ENCODE measurements at regions not wholly inside any gene's neighbourhood (a gene's known extent, or its start where the extent isn't known, plus 50 kb on each side); places are given as distances from the start of the nearest gene placed in this dataset.

GRCh38 chr5:30933599-30933998 is 259.9 kb upstream of the CDH6 start:
- Histone ChIP-seq H3K4me3 (ENCODE audit: low read depth, low read length) (no peak overlapping the region), H3K27me3 (ENCODE audit: control insufficient read depth, insufficient read depth, low read length) (no peaks in the 10 kb centered on the region), H3K36me3 (ENCODE audit: control insufficient read depth, insufficient read depth, low read length) (no peaks in the 10 kb centered on the region)
- FAIRE-seq (no peak), DNase-seq (ENCODE audit: low read depth) (no peak)
- TF ChIP-seq CTCF (IDR thresholded peaks at IDR 0.05; ENCODE audit: insufficient read depth, low read length, severe bottlenecking): no peak

GRCh38 chr5:30932273-30933017 is 261.0 kb upstream of the CDH6 start:
- no peaks in the 10 kb centered on the region for H3K27me3 ChIP-seq (ENCODE audit: control insufficient read depth, insufficient read depth, low read length)
- FAIRE-seq: no peak

GRCh38 chr5:30930736-30931135 is 262.8 kb upstream of the CDH6 start:
- no peaks in the 10 kb centered on the region for H3K27me3 ChIP-seq (ENCODE audit: control insufficient read depth, insufficient read depth, low read length)
- H3K36me3 ChIP-seq (ENCODE audit: control insufficient read depth, insufficient read depth, low read length): no peaks in the 10 kb centered on the region
- DNase-seq (ENCODE audit: low read depth) (peak; percentile 28), FAIRE-seq (no peak)
- H3K4me3 ChIP-seq (ENCODE audit: low read depth, low read length): no peak overlapping the region
- TF ChIP-seq CTCF (IDR thresholded peaks at IDR 0.05; ENCODE audit: insufficient read depth, low read length, severe bottlenecking): no peak

More at GRCh38 chr5:30932273-30933017, 261.0 kb upstream of the CDH6 start:
- no peak for TF ChIP-seq CTCF (IDR thresholded peaks at IDR 0.05; ENCODE audit: insufficient read depth, low read length, severe bottlenecking)
- DNase-seq (ENCODE audit: low read depth): no peak
- H3K4me3 ChIP-seq (ENCODE audit: low read depth, low read length): no peak overlapping the region
- no peaks in the 10 kb centered on the region for H3K36me3 ChIP-seq (ENCODE audit: control insufficient read depth, insufficient read depth, low read length)

GRCh38 chr5:30928956-30929355 is 264.5 kb upstream of the CDH6 start:
- DNase-seq (ENCODE audit: low read depth): no peak
- Histone ChIP-seq H3K36me3 (ENCODE audit: control insufficient read depth, insufficient read depth, low read length) (no peaks in the 10 kb centered on the region), H3K4me3 (ENCODE audit: low read depth, low read length) (no peak overlapping the region), H3K27me3 (ENCODE audit: control insufficient read depth, insufficient read depth, low read length) (no peaks in the 10 kb centered on the region)
- no peak for TF ChIP-seq CTCF (IDR thresholded peaks at IDR 0.05; ENCODE audit: insufficient read depth, low read length, severe bottlenecking)
- no peak for FAIRE-seq

- H3K36me3 ChIP-seq (ENCODE audit: control insufficient read depth, insufficient read depth, low read length): no peaks in the 10 kb centered on the region
- FAIRE-seq: no peak
- DNase-seq (ENCODE audit: low read depth): no peak
- no peaks in the 10 kb centered on the region for H3K27me3 ChIP-seq (ENCODE audit: control insufficient read depth, insufficient read depth, low read length)
- no peak for TF ChIP-seq CTCF (IDR thresholded peaks at IDR 0.05; ENCODE audit: insufficient read depth, low read length, severe bottlenecking)
- H3K4me3 ChIP-seq (ENCODE audit: low read depth, low read length): no peak overlapping the region
These were observed 267.3 kb upstream of the CDH6 start for GRCh38 chr5:30926218-30926617.

GRCh38 chr5:30921388-30921787 is 272.1 kb upstream of the CDH6 start:
- Histone ChIP-seq H3K36me3 (ENCODE audit: control insufficient read depth, insufficient read depth, low read length) (no peaks in the 10 kb centered on the region), H3K27me3 (ENCODE audit: control insufficient read depth, insufficient read depth, low read length) (no peaks in the 10 kb centered on the region), H3K4me3 (ENCODE audit: low read depth, low read length) (no peak overlapping the region)
- DNase-seq (ENCODE audit: low read depth): no peak
- TF ChIP-seq CTCF (IDR thresholded peaks at IDR 0.05; ENCODE audit: insufficient read depth, low read length, severe bottlenecking): no peak
- no peak for FAIRE-seq
